ENCODE measurements at regions not wholly inside any gene's neighbourhood (a gene's known extent, or its start where the extent isn't known, plus 50 kb on each side); places are given as distances from the start of the nearest gene placed in this dataset.

DNA sequence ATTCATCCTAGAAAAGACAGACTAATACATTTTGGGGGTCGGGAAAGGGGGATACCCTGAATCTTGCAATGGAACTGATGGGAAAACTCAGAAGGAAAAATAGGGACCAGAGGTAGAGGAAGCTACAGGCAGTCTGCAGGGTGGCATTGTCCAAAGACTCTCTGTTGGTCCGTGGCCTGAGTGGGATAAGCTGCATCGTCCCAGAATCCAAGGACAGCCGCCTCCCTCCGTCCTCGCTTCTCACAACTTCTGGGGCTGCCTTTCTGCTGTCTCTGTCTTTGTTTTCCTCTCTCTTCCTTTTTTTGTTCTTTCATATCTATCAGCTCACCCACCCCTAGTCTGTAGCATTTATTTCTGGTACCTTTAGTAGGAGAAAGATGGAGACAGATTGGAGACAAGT is 1052.6 kb upstream of the RBFOX1 start:
- Histone ChIP-seq H3K9me3 (ENCODE audit: control insufficient read depth, insufficient read depth, low read depth, low read length) (no peaks in the 10 kb centered on the region), H3K27ac (ENCODE audit: extremely low read depth, low read depth, low read length) (no peak overlapping the region), H3K36me3 (ENCODE audit: control insufficient read depth in 2 of 2, insufficient read depth in 1 of 2, low read length in 2 of 2) (no peaks in the 10 kb centered on the region), H3K4me1 (ENCODE audit: control insufficient read depth, insufficient read depth, low read length) (no peaks in the 10 kb centered on the region), H3K4me3 (ENCODE audit: low read depth, low read length) (no peak overlapping the region)
- TF ChIP-seq ZNF768 (tag by site-specific recombination; IDR thresholded peaks at IDR 0.05) (no peak), MEIS1 (CRISPR knock-in tag; IDR thresholded peaks at IDR 0.05; ENCODE audit: borderline replicate concordance) (no peak), ZNF394 (tag by site-specific recombination; IDR thresholded peaks at IDR 0.05; ENCODE audit: borderline replicate concordance) (no peak), ZNF248 (tag by site-specific recombination; IDR thresholded peaks at IDR 0.05) (no peak), PRDM1 (tag by site-specific recombination; IDR thresholded peaks at IDR 0.05) (no peak), ZNF544 (tag by site-specific recombination; IDR thresholded peaks at IDR 0.05) (no peak), ZNF473 (tag by site-specific recombination; IDR thresholded peaks at IDR 0.05) (no peak), MYNN (tag by site-specific recombination; IDR thresholded peaks at IDR 0.05; ENCODE audit: borderline replicate concordance) (no peak), ZSCAN23 (tag by site-specific recombination; IDR thresholded peaks at IDR 0.05) (no peak), ZNF621 (tag by site-specific recombination; IDR thresholded peaks at IDR 0.05) (no peak)
- TF ChIP-seq, protein P1, sequence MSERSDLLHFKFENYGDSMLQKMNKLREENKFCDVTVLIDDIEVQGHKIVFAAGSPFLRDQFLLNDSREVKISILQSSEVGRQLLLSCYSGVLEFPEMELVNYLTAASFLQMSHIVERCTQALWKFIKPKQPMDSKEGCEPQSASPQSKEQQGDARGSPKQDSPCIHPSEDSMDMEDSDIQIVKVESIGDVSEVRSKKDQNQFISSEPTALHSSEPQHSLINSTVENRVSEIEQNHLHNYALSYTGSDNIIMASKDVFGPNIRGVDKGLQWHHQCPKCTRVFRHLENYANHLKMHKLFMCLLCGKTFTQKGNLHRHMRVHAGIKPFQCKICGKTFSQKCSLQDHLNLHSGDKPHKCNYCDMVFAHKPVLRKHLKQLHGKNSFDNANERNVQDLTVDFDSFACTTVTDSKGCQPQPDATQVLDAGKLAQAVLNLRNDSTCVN (tag by site-specific recombination; optimal IDR thresholded peaks at IDR 0.05) = no peak
- TF ChIP-seq, protein P2, sequence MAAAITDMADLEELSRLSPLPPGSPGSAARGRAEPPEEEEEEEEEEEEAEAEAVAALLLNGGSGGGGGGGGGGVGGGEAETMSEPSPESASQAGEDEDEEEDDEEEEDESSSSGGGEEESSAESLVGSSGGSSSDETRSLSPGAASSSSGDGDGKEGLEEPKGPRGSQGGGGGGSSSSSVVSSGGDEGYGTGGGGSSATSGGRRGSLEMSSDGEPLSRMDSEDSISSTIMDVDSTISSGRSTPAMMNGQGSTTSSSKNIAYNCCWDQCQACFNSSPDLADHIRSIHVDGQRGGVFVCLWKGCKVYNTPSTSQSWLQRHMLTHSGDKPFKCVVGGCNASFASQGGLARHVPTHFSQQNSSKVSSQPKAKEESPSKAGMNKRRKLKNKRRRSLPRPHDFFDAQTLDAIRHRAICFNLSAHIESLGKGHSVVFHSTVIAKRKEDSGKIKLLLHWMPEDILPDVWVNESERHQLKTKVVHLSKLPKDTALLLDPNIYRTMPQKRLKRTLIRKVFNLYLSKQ (tag by site-specific recombination; IDR thresholded peaks at IDR 0.05; ENCODE audit: borderline replicate concordance) = no peak
- TF ChIP-seq, protein P3, sequence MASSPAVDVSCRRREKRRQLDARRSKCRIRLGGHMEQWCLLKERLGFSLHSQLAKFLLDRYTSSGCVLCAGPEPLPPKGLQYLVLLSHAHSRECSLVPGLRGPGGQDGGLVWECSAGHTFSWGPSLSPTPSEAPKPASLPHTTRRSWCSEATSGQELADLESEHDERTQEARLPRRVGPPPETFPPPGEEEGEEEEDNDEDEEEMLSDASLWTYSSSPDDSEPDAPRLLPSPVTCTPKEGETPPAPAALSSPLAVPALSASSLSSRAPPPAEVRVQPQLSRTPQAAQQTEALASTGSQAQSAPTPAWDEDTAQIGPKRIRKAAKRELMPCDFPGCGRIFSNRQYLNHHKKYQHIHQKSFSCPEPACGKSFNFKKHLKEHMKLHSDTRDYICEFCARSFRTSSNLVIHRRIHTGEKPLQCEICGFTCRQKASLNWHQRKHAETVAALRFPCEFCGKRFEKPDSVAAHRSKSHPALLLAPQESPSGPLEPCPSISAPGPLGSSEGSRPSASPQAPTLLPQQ (tag by site-specific recombination; IDR thresholded peaks at IDR 0.05) = no peak
- TF ChIP-seq, protein P4, sequence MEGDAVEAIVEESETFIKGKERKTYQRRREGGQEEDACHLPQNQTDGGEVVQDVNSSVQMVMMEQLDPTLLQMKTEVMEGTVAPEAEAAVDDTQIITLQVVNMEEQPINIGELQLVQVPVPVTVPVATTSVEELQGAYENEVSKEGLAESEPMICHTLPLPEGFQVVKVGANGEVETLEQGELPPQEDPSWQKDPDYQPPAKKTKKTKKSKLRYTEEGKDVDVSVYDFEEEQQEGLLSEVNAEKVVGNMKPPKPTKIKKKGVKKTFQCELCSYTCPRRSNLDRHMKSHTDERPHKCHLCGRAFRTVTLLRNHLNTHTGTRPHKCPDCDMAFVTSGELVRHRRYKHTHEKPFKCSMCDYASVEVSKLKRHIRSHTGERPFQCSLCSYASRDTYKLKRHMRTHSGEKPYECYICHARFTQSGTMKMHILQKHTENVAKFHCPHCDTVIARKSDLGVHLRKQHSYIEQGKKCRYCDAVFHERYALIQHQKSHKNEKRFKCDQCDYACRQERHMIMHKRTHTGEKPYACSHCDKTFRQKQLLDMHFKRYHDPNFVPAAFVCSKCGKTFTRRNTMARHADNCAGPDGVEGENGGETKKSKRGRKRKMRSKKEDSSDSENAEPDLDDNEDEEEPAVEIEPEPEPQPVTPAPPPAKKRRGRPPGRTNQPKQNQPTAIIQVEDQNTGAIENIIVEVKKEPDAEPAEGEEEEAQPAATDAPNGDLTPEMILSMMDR (tag by site-specific recombination; IDR thresholded peaks at IDR 0.05) = no peak
- POLR2A ChIA-PET = no interaction called here
- CTCF ChIA-PET = no interaction called here

DNA sequence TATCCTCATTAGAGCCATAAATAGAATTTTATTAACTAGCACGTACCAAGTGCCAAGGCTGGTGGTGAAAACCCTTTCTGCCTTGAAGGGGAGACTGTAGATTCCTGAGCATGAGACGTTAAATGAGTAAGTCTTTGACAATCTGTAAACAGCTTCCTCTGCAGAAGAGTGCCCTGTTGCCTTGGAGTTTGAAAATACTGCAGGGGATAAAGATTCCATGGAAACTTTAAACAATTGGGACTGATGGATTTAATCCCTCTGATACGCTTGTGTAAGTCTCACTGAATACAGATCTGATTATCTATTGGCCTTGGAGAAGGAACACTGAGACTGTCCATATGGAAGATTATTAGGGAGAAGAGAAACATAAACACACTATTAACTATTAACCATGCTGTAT is 1053.4 kb upstream of the RBFOX1 start:
- no peak overlapping the region for H3K4me3 ChIP-seq (ENCODE audit: low read depth, low read length)
- POLR2A ChIA-PET = no interaction called here
- H3K4me1 ChIP-seq (ENCODE audit: control insufficient read depth, insufficient read depth, low read length) = no peaks in the 10 kb centered on the region
- TF ChIP-seq, protein P5, sequence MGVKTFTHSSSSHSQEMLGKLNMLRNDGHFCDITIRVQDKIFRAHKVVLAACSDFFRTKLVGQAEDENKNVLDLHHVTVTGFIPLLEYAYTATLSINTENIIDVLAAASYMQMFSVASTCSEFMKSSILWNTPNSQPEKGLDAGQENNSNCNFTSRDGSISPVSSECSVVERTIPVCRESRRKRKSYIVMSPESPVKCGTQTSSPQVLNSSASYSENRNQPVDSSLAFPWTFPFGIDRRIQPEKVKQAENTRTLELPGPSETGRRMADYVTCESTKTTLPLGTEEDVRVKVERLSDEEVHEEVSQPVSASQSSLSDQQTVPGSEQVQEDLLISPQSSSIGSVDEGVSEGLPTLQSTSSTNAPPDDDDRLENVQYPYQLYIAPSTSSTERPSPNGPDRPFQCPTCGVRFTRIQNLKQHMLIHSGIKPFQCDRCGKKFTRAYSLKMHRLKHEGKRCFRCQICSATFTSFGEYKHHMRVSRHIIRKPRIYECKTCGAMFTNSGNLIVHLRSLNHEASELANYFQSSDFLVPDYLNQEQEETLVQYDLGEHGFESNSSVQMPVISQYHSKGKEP (tag by site-specific recombination; IDR thresholded peaks at IDR 0.05) = no peak
- TF ChIP-seq, protein P6, sequence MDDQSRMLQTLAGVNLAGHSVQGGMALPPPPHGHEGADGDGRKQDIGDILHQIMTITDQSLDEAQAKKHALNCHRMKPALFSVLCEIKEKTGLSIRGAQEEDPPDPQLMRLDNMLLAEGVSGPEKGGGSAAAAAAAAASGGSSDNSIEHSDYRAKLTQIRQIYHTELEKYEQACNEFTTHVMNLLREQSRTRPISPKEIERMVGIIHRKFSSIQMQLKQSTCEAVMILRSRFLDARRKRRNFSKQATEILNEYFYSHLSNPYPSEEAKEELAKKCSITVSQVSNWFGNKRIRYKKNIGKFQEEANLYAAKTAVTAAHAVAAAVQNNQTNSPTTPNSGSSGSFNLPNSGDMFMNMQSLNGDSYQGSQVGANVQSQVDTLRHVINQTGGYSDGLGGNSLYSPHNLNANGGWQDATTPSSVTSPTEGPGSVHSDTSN (CRISPR knock-in tag; IDR thresholded peaks at IDR 0.05) = no peak
- no peak for TF ChIP-seq ZNF707 (tag by site-specific recombination; IDR thresholded peaks at IDR 0.05)
- TF ChIP-seq ZFP37 (tag by site-specific recombination; IDR thresholded peaks at IDR 0.05) = no peak
- TF ChIP-seq ZNF416 (tag by site-specific recombination; IDR thresholded peaks at IDR 0.05) = no peak
- TF ChIP-seq ZNF174 (tag by site-specific recombination; IDR thresholded peaks at IDR 0.05) = no peak
- H3K36me3 ChIP-seq (ENCODE audit: control insufficient read depth in 2 of 2, insufficient read depth in 1 of 2, low read length in 2 of 2) = no peaks in the 10 kb centered on the region
- CTCF ChIA-PET = no interaction called here
- no peak overlapping the region for H3K27ac ChIP-seq (ENCODE audit: extremely low read depth, low read depth, low read length)
- H3K9me3 ChIP-seq (ENCODE audit: control insufficient read depth, insufficient read depth, low read depth, low read length) = no peaks in the 10 kb centered on the region

Measured in HEK293 (cell line).